SH-SY5Y (cell line): ENCODE measurements at regions not wholly inside any gene's neighbourhood (a gene's known extent, or its start where the extent isn't known, plus 50 kb on each side); places are given as distances from the start of the nearest gene placed in this dataset.

Experiments used
- GATA2 ChIP-seq: IDR thresholded peaks from 2 replicates; pipeline ENCODE4 v1.6.1; 2011; ENCODE audit warnings: mild to moderate bottlenecking, low read depth, low read length
- GATA3 ChIP-seq: IDR thresholded peaks from 2 replicates; pipeline ENCODE4 v1.6.1; 2011; ENCODE audit warnings: low read depth, mild to moderate bottlenecking, low read length, moderate library complexity

DNA sequence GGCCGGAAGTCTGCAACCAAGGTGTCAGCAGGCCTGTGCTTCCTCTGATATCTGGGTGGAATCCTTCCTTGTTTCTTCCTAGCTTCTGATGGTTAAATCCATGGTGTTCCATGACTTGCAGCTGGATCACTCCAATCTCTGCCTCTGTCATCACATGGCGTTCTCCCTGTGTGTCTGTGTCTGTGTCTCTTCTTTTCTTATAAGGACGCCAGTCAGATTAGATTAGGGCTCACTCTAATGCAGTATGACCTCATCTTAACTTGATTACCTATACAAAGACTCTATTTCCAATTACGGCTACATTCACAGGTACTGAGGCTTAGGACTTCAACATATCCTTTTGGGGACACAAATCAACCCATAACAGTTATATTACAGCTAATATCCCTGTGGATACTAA is 70.3 kb upstream of the FAM3C start:
- no peak for TF ChIP-seq GATA2
- no peak for TF ChIP-seq GATA3
